Stomach (tissue), 8 donors: ENCODE measurements at regions not wholly inside any gene's neighbourhood (a gene's known extent, or its start where the extent isn't known, plus 50 kb on each side); places are given as distances from the start of the nearest gene placed in this dataset.
A peak's percentile ranks its signal among the peaks of the same experiment; 100 is the strongest.

Source experiments
- DNase-seq, 2 donors: peaks; one replicate each; pipeline versions ENCODE4 v3.0.0 to v3.0.0-alpha.2; 2013 to 2019
- H3K27ac ChIP-seq, 5 donors: fragments of 200-600 bp in 4 of 5; sonication (generic) in 4 of 5; one replicate each; pipeline ENCODE4 v1.5.1; 2013 to 2019; ENCODE audit warnings: mild to moderate bottlenecking in 1 of 5, moderate library complexity in 1 of 5
- H3K27me3 ChIP-seq, 3 donors: fragments of 200-600 bp; sonication (generic); one replicate each; pipeline ENCODE4 v1.5.1; 2017 to 2019; ENCODE audit warnings: mixed run types in 1 of 3
- H3K36me3 ChIP-seq, 4 donors: fragments of 200-600 bp; sonication (generic); 1 replicate in 3 of 4; 2 replicates in 1 of 4; pipeline ENCODE4 v1.5.1; 2016 to 2019
- H3K4me1 ChIP-seq, 4 donors: fragments of 200-600 bp; sonication (generic); one replicate each; pipeline ENCODE4 v1.5.1; 2016 to 2019
- H3K4me3 ChIP-seq, 4 donors: fragments of 200-600 bp; sonication (generic) in 3 of 4; one replicate each; pipeline ENCODE4 v1.5.1; 2016 to 2019; ENCODE audit warnings: mild to moderate bottlenecking in 1 of 4
- H3K9me3 ChIP-seq, 4 donors: fragments of 200-600 bp; sonication (generic); one replicate each; pipeline ENCODE4 v1.5.1; 2016 to 2019
- CTCF ChIP-seq, 7 experiments: fragments of 450-650 bp in 4 of 7; fragments of 200-600 bp in 3 of 7; sonication (generic) in 3 of 7; IDR thresholded peaks; one replicate each; pipeline ENCODE4 v1.5.1; 2016 to 2019; ENCODE audit warnings: antibody characterized with exemption in 7 of 7, control low read depth in 2 of 7, mild to moderate bottlenecking in 1 of 7
- EP300 ChIP-seq: sonication (generic); formaldehyde crosslinking; IDR thresholded peaks from one replicate; pipeline ENCODE4 v1.6.1; 2017; ENCODE audit warnings: antibody characterized with exemption
- POLR2A ChIP-seq, 4 donors: fragments of 450-650 bp; IDR thresholded peaks; one replicate each; pipeline ENCODE4 v1.6.1; 2016; ENCODE audit warnings: antibody characterized with exemption in 4 of 4, control low read depth in 2 of 4, mild to moderate bottlenecking in 1 of 4, moderate library complexity in 1 of 4
- POLR2AphosphoS5 ChIP-seq, 3 donors: sonication (generic); formaldehyde crosslinking; IDR thresholded peaks; one replicate each; pipeline ENCODE4 v1.6.1; 2016; ENCODE audit warnings: antibody characterized with exemption in 3 of 3
- WGBS, 5 donors: extraction: QIAGEN DNeasy Blood & Tissue Kit in 3 of 5; methylation state at CpG; one replicate each; pipeline versions ENCODE4 v1.1.5 to v1.1.7; 2013 to 2018; 5-methylcytosine and 5-hydroxymethylcytosine counted together
- intact Hi-C: fragments of 100-400 bp; cut with DNase I; formaldehyde crosslinking; loops from one replicate; pipeline ENCODE4 v1.15.1; 2023; ENCODE audit warnings: low total_unique reads
- donor health status: healthy with polysubstance abuse.
- donor health status: Bipolar disorder and iron deficiency.
- donor health status: healthy.

- no peaks in the 10 kb centered on the region for H3K9me3 ChIP-seq
- H3K27me3 ChIP-seq = no peaks in the 10 kb centered on the region
- no peaks in the 10 kb centered on the region for H3K36me3 ChIP-seq
- no peak overlapping the region for H3K27ac ChIP-seq
- intact Hi-C loops = no loop called here
- peaks cover 0 to 4% (median 0%) of the 10 kb centered on the region in 4 donors for H3K4me1 ChIP-seq
- no peak overlapping the region for H3K4me3 ChIP-seq
- no peak for DNase-seq
- 80 to 86% (median 85%) methylated on average over 5 of the region's 5 CpGs for WGBS, 5 donors
- TF ChIP-seq EP300 (no peak), POLR2AphosphoS5 (IDR thresholded peaks at IDR 0.05) (no peak), POLR2A (IDR thresholded peaks at IDR 0.05) (no peak), CTCF (IDR thresholded peaks at IDR 0.05) (no peak)
Observed at GRCh38 chr20:11711214-11711613, 206.5 kb upstream of the BTBD3 start.

- Histone ChIP-seq H3K27me3 (no peaks in the 10 kb centered on the region), H3K4me3 (no peak overlapping the region), H3K9me3 (no peaks in the 10 kb centered on the region), H3K27ac (no peak overlapping the region), H3K4me1 (peaks cover 0 to 4% (median 0%) of the 10 kb centered on the region in 4 donors), H3K36me3 (no peaks in the 10 kb centered on the region)
- no peak for DNase-seq
- intact Hi-C loops = no loop called here
- no peak for TF ChIP-seq POLR2AphosphoS5 (IDR thresholded peaks at IDR 0.05)
- no peak for TF ChIP-seq CTCF (IDR thresholded peaks at IDR 0.05)
- no peak for TF ChIP-seq EP300
- no peak for TF ChIP-seq POLR2A (IDR thresholded peaks at IDR 0.05)
- WGBS, 5 donors = 66 to 88% (median 73%) methylated on average over 3 of the region's 3 CpGs
Observed at GRCh38 chr20:11712639-11713160, 205.0 kb upstream of the BTBD3 start.

GRCh38 chr20:11714886-11715285 lies 202.8 kb upstream of the BTBD3 start:
- H3K4me3 ChIP-seq = no peak overlapping the region
- H3K36me3 ChIP-seq = no peaks in the 10 kb centered on the region
- H3K27me3 ChIP-seq = no peaks in the 10 kb centered on the region
- peak in 1 of 2 donors; percentile 10 for DNase-seq
- WGBS, 5 donors = 17 to 48% (median 37%) methylated on average over 2 of the region's 2 CpGs
- intact Hi-C loops = no loop called here
- peaks cover 0 to 4% (median 0%) of the 10 kb centered on the region in 4 donors for H3K4me1 ChIP-seq
- no peak for TF ChIP-seq EP300
- no peak for TF ChIP-seq CTCF (IDR thresholded peaks at IDR 0.05)
- TF ChIP-seq POLR2AphosphoS5 (IDR thresholded peaks at IDR 0.05) = no peak
- TF ChIP-seq POLR2A (IDR thresholded peaks at IDR 0.05) = no peak
- H3K27ac ChIP-seq = no peak overlapping the region
- H3K9me3 ChIP-seq = no peaks in the 10 kb centered on the region

- peak in 1 of 2 donors; percentile 58 for DNase-seq
- H3K27ac ChIP-seq = no peak overlapping the region
- TF ChIP-seq CTCF (IDR thresholded peaks at IDR 0.05) = peak in 1 of 7 experiments; percentile 9
- TF ChIP-seq POLR2A (IDR thresholded peaks at IDR 0.05) = no peak
Observed at GRCh38 chr20:11716239-11716944, 201.3 kb upstream of the BTBD3 start.

More at GRCh38 chr20:11716239-11716944, 201.3 kb upstream of the BTBD3 start:
- Histone ChIP-seq H3K4me1 (peaks cover 0 to 4% (median 0%) of the 10 kb centered on the region in 4 donors), H3K36me3 (no peaks in the 10 kb centered on the region), H3K4me3 (no peak overlapping the region), H3K27me3 (no peaks in the 10 kb centered on the region), H3K9me3 (no peaks in the 10 kb centered on the region)
- intact Hi-C loops = no loop called here
- WGBS, 5 donors = 49 to 59% (median 52%) methylated on average over 4 of the region's 4 CpGs
